ENCODE measurements at regions not wholly inside any gene's neighbourhood (a gene's known extent, or its start where the extent isn't known, plus 50 kb on each side); places are given as distances from the start of the nearest gene placed in this dataset.

- DNase-seq (ENCODE audit: low read depth) = no peak
- no peak for TF ChIP-seq CTCF (IDR thresholded peaks at IDR 0.05; ENCODE audit: insufficient read depth, low read length)
- H3K4me3 ChIP-seq (ENCODE audit: low read depth, low read length) = no peak overlapping the region
Observed at GRCh38 chr5:102700120-102700831, 54.8 kb upstream of the PAM start.

- DNase-seq (ENCODE audit: low read depth) = no peak
- no peak for TF ChIP-seq CTCF (IDR thresholded peaks at IDR 0.05; ENCODE audit: insufficient read depth, low read length)
Observed at GRCh38 chr5:102700916-102701315, 54.2 kb upstream of the PAM start.

GRCh38 chr5:102701748-102702147, 53.4 kb upstream of the PAM start:
- no peak for DNase-seq (ENCODE audit: low read depth)
- no peak for TF ChIP-seq CTCF (IDR thresholded peaks at IDR 0.05; ENCODE audit: insufficient read depth, low read length)
- H3K4me3 ChIP-seq (ENCODE audit: low read depth, low read length) = no peak overlapping the region

More at GRCh38 chr5:102700916-102701315, 54.2 kb upstream of the PAM start:
- no peak overlapping the region for H3K4me3 ChIP-seq (ENCODE audit: low read depth, low read length)

Data from fibroblast of the aortic adventitia (primary cell).